Left renal pelvis (tissue), 4 donors: ENCODE measurements at regions not wholly inside any gene's neighbourhood (a gene's known extent, or its start where the extent isn't known, plus 50 kb on each side); places are given as distances from the start of the nearest gene placed in this dataset.
A peak's percentile ranks its signal among the peaks of the same experiment; 100 is the strongest.

Experiments used
- DNase-seq, 4 donors: peaks; one replicate each; pipeline ENCODE4 v3.0.0-alpha.2; 2013; ENCODE audit warnings: low read depth in 4 of 4, low spot score in 3 of 4

DNA sequence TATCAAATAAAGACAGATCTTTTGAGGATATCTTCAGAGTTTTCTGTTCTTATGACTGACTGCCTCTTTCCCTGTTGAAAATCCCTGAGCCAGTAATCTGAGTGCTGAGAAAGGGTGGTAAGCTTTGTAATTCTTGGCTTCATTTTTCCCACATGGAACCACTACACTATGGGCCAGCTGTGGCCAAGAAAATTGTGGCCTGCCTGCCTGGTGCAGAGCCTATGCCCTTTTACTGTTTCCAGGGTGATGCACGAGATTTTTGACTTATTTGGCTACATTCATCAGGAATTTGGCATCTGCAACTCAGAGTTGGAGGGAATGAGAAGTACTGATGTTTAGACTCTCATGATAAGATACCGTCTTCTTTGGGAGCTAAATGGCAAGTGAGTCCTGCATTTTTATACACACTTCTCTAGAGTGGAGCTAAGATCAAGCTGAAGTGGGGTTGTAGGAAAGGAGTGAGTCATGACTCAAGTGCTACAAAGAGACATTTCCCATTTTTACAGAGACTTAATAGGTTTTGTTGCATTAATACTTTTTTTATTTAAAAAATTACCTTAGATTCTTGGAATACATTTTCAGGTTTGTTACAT lies 328.2 kb upstream of the CDH7 start:
- no peak for DNase-seq

DNA sequence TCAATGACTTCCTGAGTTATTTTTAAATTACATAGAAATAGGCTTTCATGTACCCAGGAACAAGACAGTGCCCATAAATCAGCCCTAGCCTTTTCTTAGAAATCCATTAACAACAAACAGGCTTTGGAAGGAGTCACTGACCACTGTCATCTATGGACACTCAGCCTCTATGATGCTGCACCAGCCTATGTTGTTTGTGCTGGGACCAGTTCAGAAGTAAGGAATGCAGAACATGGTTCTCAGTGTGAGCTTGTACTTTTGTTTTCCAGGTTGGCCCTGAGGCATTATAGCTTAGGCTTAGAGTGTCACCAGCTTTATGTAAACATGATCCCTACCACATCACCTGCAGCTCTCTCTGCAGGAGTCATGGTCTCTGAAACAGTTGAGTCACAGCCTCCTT lies 335.7 kb upstream of the CDH7 start:
- DNase-seq, result no peak

GRCh38 chr18:65414501-65414900 lies 336.3 kb upstream of the CDH7 start:
- no peak for DNase-seq

GRCh38 chr18:65411061-65411460 lies 339.8 kb upstream of the CDH7 start:
- no peak for DNase-seq

DNA sequence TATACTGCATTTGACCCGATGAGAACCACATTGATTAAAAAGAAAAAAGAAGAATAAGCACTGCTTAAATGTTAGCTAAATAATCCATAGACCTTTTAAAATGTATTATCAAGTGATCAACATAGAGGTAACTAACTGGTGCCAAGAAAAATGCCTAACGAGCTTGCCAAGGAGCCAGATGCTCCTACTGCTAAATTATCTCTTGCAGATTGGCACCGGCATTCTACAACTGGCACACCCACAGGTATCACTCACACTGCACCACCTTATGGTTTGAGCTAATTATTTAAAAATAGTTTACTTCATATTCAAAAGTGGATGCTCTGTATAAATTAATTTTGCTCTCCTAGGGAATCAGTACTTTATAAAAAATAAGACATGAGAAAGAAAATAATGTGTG lies 341.6 kb upstream of the CDH7 start:
- no peak for DNase-seq

DNA sequence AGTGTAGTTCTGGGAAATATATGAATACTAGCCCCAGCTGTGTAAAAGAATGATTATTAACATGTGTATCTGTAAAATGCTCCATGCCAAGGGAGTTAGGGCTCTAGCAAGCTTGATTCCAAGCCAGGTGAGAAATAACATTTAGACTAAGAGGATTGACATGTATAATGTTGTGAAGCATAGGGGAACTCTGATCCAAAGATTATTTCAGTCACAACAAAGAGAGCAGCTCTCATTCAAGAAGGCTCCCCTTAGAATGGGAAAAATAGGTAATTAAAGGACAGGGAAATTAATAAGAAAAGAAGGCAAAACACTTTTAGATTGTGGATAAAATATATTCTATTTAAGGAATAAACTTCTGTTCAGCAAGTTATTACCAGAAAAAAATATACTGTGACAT lies 347.3 kb upstream of the CDH7 start:
- no peak for DNase-seq

DNA sequence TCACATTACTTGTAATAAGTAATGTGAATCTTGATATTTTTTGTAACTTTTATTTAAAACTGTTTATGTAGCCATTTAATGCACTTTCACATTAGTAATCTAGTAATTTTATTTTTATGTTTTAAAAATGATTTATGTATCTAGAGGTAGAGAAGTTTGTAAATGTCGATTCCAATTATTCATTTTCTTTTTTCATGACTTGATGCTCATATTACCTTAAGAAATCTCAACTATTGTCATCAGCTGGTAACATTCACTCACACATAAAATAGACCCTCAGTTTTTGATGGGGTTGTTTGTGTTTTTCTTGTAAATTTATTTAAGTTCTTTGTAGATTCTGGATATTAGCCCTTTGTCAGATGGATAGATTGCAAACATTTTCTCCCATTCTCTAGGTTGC lies 351.7 kb upstream of the CDH7 start:
- no peak for DNase-seq

DNA sequence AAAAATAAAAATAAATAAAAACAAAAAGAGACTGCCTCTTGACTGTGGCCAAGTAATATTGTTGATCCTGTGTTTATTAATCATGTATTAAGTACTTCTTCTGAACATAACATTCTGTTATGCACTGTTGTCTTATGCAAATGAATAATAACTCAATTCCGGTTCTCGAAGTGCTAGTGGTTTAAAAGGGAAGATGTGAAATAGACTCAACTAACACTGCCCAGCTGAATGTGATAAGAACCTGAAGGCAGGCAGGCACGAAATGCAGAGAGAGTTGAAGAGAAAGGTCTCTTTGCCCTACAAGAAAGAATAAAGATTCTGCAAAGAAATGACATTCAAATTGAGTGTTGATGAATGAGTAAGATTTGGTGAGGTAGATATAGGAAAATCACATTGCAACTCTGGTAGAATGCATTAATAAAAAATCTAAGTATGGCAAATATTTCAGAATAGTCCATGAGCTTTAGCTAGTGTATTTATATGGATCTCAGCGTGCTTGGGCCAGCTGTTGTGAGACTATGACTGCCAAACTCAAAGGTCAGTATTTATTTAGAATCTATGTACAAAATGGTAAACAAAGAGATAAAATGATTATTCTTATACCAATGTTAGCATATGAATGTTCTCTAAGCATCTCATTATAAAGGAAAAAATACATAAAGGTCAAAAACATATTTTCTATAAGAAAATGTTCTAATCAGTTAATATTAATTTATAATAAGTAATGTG lies 352.3 kb upstream of the CDH7 start:
- DNase-seq, result no peak

- DNase-seq, result no peak
These were observed 369.8 kb upstream of the CDH7 start for GRCh38 chr18:65380986-65381385.

DNA sequence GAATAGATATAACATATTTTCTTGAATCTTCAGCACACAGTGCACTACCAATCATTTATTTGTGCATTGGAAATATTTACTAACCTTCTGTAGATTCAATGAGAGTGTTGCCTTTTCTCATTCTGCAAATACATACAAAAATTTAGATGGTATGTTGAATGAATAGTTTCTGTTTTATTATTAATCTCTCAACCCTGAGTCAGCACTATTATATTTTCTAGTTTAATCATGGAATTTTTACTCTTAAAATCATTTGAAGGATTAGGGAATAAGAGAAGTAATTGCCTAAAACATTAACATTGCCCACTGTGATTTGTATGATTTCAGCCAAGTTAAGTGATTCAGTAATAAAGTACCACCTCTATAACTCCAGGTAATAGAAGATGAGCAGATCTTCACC lies 370.2 kb upstream of the CDH7 start:
- DNase-seq, result no peak

GRCh38 chr18:65372904-65373303 lies 377.9 kb upstream of the CDH7 start:
- no peak for DNase-seq

DNA sequence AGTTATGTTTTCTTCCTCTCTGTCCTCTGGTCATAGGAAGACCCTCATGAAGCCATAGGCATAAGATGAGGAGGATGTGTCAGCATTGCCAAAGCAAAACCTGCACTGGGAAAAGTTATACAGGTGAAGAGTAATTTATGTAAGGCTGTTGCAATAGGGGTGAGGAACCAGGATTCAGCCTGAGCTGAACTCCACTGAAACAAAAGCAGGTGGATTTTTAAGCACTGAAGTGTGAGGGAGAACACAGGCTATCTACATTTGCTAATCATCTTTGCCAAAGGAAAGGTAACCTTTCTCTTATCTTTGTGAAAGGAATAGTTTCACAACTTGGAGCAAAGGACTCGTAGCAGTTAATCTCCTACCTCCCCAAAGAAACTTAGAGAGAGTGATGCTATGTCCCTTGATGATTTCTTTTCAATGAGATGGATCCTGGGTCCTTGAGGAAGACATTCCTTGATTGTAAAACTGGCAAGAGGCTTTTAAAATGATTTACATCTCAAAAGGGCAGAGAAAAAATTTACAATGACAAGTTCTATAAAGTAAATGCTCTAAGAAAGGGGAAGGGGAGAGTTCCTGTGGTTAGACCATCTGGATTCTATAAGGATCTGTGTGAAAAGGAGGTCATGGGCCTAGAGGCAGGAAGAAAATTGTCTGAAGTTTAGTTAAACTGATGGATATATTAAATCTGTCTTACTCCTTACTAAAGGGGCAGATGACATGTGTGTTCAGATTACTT lies 385.4 kb upstream of the CDH7 start:
- DNase-seq, result peak in 1 of 4 donors; percentile 9

DNA sequence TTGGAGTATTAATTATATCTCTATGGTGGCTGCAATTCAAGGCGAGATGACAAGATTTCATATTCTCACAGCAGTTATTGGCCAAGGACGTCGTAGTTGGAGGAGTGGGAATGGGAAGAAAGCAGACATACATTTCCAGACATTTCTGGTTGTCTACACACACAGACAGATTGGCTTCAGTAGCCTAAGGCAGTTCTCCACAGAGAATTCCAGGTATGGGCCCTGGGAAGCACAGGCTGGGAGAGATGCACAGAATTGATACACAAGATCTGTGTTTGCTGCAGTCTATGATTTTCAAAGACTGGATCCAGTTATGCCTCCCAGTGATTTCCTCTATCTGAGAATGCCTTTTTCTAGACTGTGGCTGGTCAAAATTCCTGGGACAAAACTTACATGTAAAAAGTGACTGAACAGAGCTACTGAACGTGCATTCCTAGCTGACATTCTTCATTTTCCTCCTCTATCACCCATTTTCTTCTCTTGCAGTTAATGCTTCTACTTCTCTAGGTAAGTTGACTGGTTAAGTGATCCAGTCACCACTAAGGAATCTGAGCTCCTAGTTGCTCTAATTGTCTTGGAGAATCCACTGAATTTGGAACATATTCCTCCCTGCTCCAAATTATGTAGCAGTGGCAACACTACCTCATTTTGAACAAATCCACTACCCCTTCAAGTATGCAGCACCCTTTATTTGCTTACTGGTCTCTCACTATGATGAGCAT lies 386.7 kb upstream of the CDH7 start:
- DNase-seq, result no peak

GRCh38 chr18:65363011-65363410 lies 387.8 kb upstream of the CDH7 start:
- no peak for DNase-seq

DNA sequence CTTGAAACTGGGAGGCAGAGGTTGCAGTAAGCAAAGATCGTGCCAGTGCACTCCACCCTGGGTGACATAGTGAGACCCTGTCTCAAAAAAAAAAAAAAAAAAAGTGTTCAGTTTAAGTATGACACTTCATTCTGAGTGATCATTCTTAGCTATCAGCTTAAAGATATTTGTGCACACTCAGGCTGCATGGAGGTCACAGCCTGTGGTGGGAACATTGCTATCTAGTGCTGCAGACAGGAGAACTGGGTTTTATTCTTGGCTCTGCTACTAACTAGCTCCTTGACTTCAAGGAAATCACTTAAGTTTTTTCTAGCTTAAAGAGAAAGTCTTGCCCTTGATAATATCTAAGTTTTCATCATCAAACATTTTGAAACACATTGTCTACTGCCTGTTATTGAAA lies 391.3 kb upstream of the CDH7 start:
- no peak for DNase-seq

- no peak for DNase-seq
These were observed 392.5 kb upstream of the CDH7 start for GRCh38 chr18:65358306-65358705.

- no peak for DNase-seq
These were observed 398.6 kb upstream of the CDH7 start for GRCh38 chr18:65352186-65352585.

DNA sequence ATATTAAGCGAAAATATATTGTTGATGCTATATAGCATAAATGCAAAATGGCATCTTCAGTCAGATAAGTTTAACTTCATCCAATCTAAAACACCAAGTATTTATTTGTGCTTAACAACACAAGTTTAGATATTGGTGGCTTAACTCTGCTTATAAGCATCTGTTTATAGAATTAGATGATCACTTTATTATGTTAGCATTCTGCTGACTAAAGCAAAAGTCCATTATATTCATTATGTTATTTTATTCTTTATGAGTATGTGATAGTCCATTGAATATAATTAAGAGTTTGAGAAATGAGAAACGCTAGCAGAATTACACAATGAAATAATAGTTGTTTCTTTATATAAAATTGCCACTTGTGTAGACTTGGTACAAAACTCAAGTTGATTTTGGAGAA lies 401.2 kb upstream of the CDH7 start:
- DNase-seq, result no peak

DNA sequence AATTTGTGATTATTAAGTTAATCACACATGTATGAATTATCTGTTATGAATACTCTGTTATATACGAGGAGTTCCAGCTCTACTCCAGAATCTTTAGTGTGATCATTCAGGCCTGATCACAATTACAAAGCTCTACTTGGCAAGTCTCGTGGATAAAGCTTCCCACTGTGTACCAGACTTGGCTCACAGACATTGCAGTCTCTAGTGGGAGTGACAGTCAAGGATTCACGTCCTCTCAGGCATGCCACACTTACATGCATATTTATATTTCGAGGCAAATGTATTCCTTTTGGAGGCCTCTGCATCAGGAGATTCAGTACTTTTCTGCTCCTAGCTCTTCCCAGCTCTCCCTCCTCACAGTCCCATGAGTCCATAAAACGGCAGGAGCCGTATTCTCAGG lies 403.4 kb upstream of the CDH7 start:
- DNase-seq, result no peak

DNA sequence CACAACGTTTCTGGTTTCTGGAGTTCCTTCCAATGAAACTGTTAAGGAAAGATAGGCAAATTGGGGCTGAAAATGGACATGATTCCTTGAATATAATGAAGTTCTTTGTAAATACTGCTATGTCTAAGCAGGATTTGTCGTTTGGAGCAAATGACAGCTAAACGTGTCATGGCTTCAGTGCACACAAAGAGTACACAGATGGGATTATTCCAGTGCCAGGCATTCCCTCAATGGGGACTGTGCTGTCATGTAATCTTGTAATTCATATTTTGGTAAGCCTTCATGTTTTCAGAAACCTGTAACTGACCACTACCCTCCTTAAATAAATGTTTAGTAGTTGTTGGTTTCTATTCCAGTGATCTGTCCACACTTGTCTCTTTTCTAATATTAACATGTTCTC lies 404.7 kb upstream of the CDH7 start:
- no peak for DNase-seq

DNA sequence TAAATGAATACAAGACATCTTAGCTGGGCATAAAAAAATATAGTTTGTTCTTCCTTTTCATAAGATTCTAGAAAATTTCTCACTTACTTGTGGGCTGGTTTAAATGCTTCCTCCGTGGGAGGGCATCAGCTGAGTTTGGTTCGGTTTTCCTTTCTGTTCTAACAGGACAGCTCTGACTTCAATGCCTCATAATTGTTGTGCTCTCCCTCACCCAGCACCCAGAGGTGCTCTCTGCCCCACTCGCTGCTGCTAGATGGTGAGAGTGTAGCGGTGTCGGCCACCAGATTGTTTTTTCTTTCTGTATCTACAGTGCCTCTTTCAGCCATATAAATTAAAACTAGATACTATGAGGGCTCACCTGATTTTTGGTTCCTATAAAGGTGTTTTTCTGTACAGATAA lies 407.2 kb upstream of the CDH7 start:
- no peak for DNase-seq
